ENCODE measurements at regions not wholly inside any gene's neighbourhood (a gene's known extent, or its start where the extent isn't known, plus 50 kb on each side); places are given as distances from the start of the nearest gene placed in this dataset.

- TF ChIP-seq SUZ12 (IDR thresholded peaks at IDR 0.05; ENCODE audit: extremely low read depth, insufficient read depth, insufficient read length) (no peak), ZNF274 (IDR thresholded peaks at IDR 0.05; ENCODE audit: low read depth, low read length) (no peak)
These were observed 319.9 kb upstream of the DUSP10 start for GRCh38 chr1:222061711-222062359.

All from NT2/D1 (cell line).